H1 (cell line): ENCODE measurements at regions not wholly inside any gene's neighbourhood (a gene's known extent, or its start where the extent isn't known, plus 50 kb on each side); places are given as distances from the start of the nearest gene placed in this dataset.

Experiments used
- FOSL1 ChIP-seq: IDR thresholded peaks from 2 replicates; pipeline ENCODE4 v1.6.1; 2011; ENCODE audit warnings: mild to moderate bottlenecking, low read depth, low read length, moderate library complexity; ENCODE audit not compliant: insufficient read depth
- JUND ChIP-seq: IDR thresholded peaks from 2 replicates; pipeline ENCODE4 v1.6.1; 2011; ENCODE audit warnings: mild to moderate bottlenecking, improper control_type of control experiment, low read length
- SRF ChIP-seq: IDR thresholded peaks from 2 replicates; pipeline ENCODE4 v1.6.1; 2011; ENCODE audit warnings: mild to moderate bottlenecking, low read depth, low read length, moderate library complexity

DNA sequence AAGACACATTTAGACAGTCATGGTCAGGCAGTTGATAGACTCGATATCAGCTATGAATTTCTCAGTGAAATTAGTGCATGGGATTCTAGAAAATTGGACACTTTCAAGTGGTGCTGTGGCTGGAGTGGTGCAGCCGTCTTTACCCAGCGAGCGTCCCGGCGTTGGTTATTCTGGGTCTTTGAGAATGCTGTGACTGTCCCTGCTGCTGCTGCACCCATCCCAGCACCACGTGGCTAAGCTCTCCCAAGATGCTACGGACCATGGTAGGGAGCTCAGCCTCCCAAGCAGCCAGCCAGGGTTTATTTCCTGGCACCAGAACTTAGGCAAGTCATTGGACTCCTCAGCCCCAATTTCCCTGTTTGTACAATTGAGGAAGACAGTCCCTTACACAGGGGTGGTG, 147.2 kb upstream of the RPS6KA2 start (continued):
- TF ChIP-seq FOSL1 (no peak), JUND (no peak), SRF (no peak)
